IMR-90 (cell line): ENCODE measurements at regions not wholly inside any gene's neighbourhood (a gene's known extent, or its start where the extent isn't known, plus 50 kb on each side); places are given as distances from the start of the nearest gene placed in this dataset.

Experiments
- ATAC-seq: fragments of 200-7000 bp; cut with Tn5 transposase; 2 replicates; pipeline ENCODE4 v1.9.1; 2020; ENCODE audit warnings: low read depth, mild to moderate bottlenecking, moderate library complexity
- BruUV-seq: library from RNA; stranded (reverse); fragments of 400-500 nt; replicated peaks from 2 replicates; lab custom pipeline; 2021; lab: Mats Ljungman, UMichigan
- CTCF ChIA-PET: fragments of 300-600 bp; formaldehyde crosslinking; extraction: SDS; loops from one replicate; lab custom pipeline; 2021; ENCODE audit warnings: antibody characterized with exemption; lab: Yijun Ruan, JAX
- POLR2A ChIA-PET: fragments of 300-600 bp; sonication (Branson Sonifier 250); formaldehyde crosslinking; loops from one replicate; lab custom pipeline; 2022; ENCODE audit warnings: antibody characterized with exemption; ENCODE audit not compliant: unreplicated experiment; lab: Charles Lee
- DNase-seq: peaks from one replicate; pipeline ENCODE4 v3.0.0; 2013
- H2AFZ ChIP-seq: replicated peaks from 2 replicates; pipeline ENCODE3; 2013; ENCODE audit warnings: low read length, mild to moderate bottlenecking; ENCODE audit not compliant: poor library complexity
- H2AK5ac ChIP-seq: 2 replicates; pipeline ENCODE4 v1.6.1; 2013; ENCODE audit warnings: low read depth, low read length, inconsistent platforms
- H2AK9ac ChIP-seq: replicated peaks from 2 replicates; pipeline ENCODE3; 2013; ENCODE audit warnings: mild to moderate bottlenecking, low read depth, low read length, moderate library complexity; ENCODE audit not compliant: poor library complexity
- H2BK120ac ChIP-seq: 2 replicates; pipeline ENCODE4 v1.6.1; 2013; ENCODE audit warnings: low read depth, low read length, inconsistent platforms
- H2BK15ac ChIP-seq: 3 replicates; pipeline ENCODE4 v1.6.1; 2013; ENCODE audit warnings: low read depth, low read length, inconsistent platforms
- H2BK20ac ChIP-seq: 2 replicates; pipeline ENCODE4 v1.6.1; 2013; ENCODE audit warnings: low read depth, mild to moderate bottlenecking, inconsistent platforms, low read length, moderate library complexity
- H2BK5ac ChIP-seq: 2 replicates; pipeline ENCODE4 v1.6.1; 2013; ENCODE audit warnings: mild to moderate bottlenecking, low read depth, low read length, inconsistent platforms; ENCODE audit not compliant: poor library complexity, severe bottlenecking
- H3K14ac ChIP-seq: replicated peaks from 2 replicates; pipeline ENCODE4 v1.6.1; 2013; ENCODE audit warnings: low read depth, low read length, inconsistent platforms
- H3K18ac ChIP-seq: 2 replicates; pipeline ENCODE4 v1.6.1; 2013; ENCODE audit warnings: low read depth, low read length, control low read depth
- H3K23ac ChIP-seq: 2 replicates; pipeline ENCODE4 v1.6.1; 2013; ENCODE audit warnings: low read depth, low read length, inconsistent platforms
- H3K27ac ChIP-seq: 2 replicates; pipeline ENCODE4 v1.5.1; 2013; ENCODE audit warnings: mild to moderate bottlenecking, control low read depth, low read length; ENCODE audit not compliant: insufficient read depth
- H3K27me3 ChIP-seq: 2 replicates; pipeline ENCODE4 v1.6.1; 2013; ENCODE audit warnings: low read length; ENCODE audit not compliant: control insufficient read depth, insufficient read depth
- H3K36me3 ChIP-seq: 2 replicates; pipeline ENCODE4 v1.6.1; 2013; ENCODE audit warnings: low read length, mixed read lengths; ENCODE audit not compliant: control insufficient read depth, insufficient read depth
- H3K4ac ChIP-seq: 2 replicates; pipeline ENCODE4 v1.6.1; 2013; ENCODE audit warnings: low read depth, low read length, inconsistent platforms
- H3K4me1 ChIP-seq: 2 replicates; pipeline ENCODE4 v1.6.1; 2013; ENCODE audit warnings: low read length, mixed read lengths; ENCODE audit not compliant: control insufficient read depth, insufficient read depth
- H3K4me2 ChIP-seq: 2 replicates; pipeline ENCODE4 v1.6.1; 2013; ENCODE audit warnings: low read depth, mild to moderate bottlenecking, control low read depth, low read length, moderate library complexity
- H3K4me3 ChIP-seq: 2 replicates; pipeline ENCODE4 v1.5.1; 2013; ENCODE audit warnings: low read depth, mild to moderate bottlenecking, control low read depth, low read length, moderate library complexity; ENCODE audit not compliant: insufficient read depth
- H3K56ac ChIP-seq: 2 replicates; pipeline ENCODE4 v1.6.1; 2013; ENCODE audit warnings: low read length, inconsistent platforms; ENCODE audit not compliant: insufficient read depth; ENCODE audit errors: extremely low read depth
- H3K79me1 ChIP-seq, 2 experiments: 2 replicates each; pipeline ENCODE4 v1.6.1; 2013; ENCODE audit warnings: low read length in 2 of 2, inconsistent platforms in 1 of 2, low read depth in 1 of 2
- H3K9ac ChIP-seq: 2 replicates; pipeline ENCODE4 v1.6.1; 2013; ENCODE audit warnings: low read depth, low read length, control low read depth
- H3K9me1 ChIP-seq: 2 replicates; pipeline ENCODE4 v1.6.1; 2013; ENCODE audit warnings: low read length, inconsistent platforms; ENCODE audit not compliant: insufficient read depth
- H3K9me3 ChIP-seq: 2 replicates; pipeline ENCODE4 v1.6.1; 2013; ENCODE audit warnings: low read length; ENCODE audit not compliant: control insufficient read depth, insufficient read depth
- H4K20me1 ChIP-seq: 2 replicates; pipeline ENCODE4 v1.6.1; 2013; ENCODE audit warnings: low read length, inconsistent platforms; ENCODE audit not compliant: insufficient read depth
- H4K5ac ChIP-seq: 2 replicates; pipeline ENCODE4 v1.6.1; 2013; ENCODE audit warnings: mild to moderate bottlenecking, low read depth, low read length, control low read depth
- H4K8ac ChIP-seq, 2 experiments: 2 replicates each; pipeline ENCODE4 v1.6.1; 2013; ENCODE audit warnings: low read depth in 2 of 2, low read length in 2 of 2, control low read depth in 1 of 2, inconsistent platforms in 1 of 2
- H4K91ac ChIP-seq: 2 replicates; pipeline ENCODE4 v1.6.1; 2013; ENCODE audit warnings: low read depth, low read length, inconsistent platforms; ENCODE audit not compliant: insufficient read depth
- BHLHE40 ChIP-seq: fragments of 150-350 bp; IDR thresholded peaks from 2 replicates; pipeline ENCODE4 v1.6.1; 2016; ENCODE audit warnings: mild to moderate bottlenecking, low read depth, low read length
- CEBPB ChIP-seq: IDR thresholded peaks from 2 replicates; pipeline ENCODE4 v1.6.1; 2012; ENCODE audit warnings: low read depth, low read length, improper control_type of control experiment
- CHD1 ChIP-seq: IDR thresholded peaks from 2 replicates; pipeline ENCODE4 v1.6.1; 2012; ENCODE audit warnings: low read depth, low read length, improper control_type of control experiment
- CTCF ChIP-seq: conservative IDR thresholded peaks from 2 replicates; pipeline ENCODE4 v1.5.1; 2012; ENCODE audit warnings: mild to moderate bottlenecking, low read depth, low read length, improper control_type of control experiment
- FOS ChIP-seq: fragments of 150-350 bp; IDR thresholded peaks from 2 replicates; pipeline ENCODE4 v1.6.1; 2016; ENCODE audit warnings: low read depth, low read length
- MAFK ChIP-seq: IDR thresholded peaks from 2 replicates; pipeline ENCODE4 v1.6.1; 2012; ENCODE audit warnings: low read depth, low read length, improper control_type of control experiment
- MAZ ChIP-seq: IDR thresholded peaks from 2 replicates; pipeline ENCODE4 v1.6.1; 2012; ENCODE audit warnings: low read depth, mild to moderate bottlenecking, low read length, improper control_type of control experiment, moderate library complexity, borderline replicate concordance
- MXI1 ChIP-seq: IDR thresholded peaks from 2 replicates; pipeline ENCODE4 v1.6.1; 2012; ENCODE audit warnings: low read depth, mild to moderate bottlenecking, low read length, moderate library complexity, borderline replicate concordance
- NFE2L2 ChIP-seq: fragments of 150-350 bp; IDR thresholded peaks from 2 replicates; pipeline ENCODE4 v1.6.1; 2016; ENCODE audit warnings: low read depth, mild to moderate bottlenecking, low read length
- POLR2A ChIP-seq: IDR thresholded peaks from 2 replicates; pipeline ENCODE4 v1.6.1; 2012; ENCODE audit warnings: mild to moderate bottlenecking, low read depth, low read length
- RAD21 ChIP-seq: IDR thresholded peaks from 2 replicates; pipeline ENCODE4 v1.6.1; 2012; ENCODE audit warnings: low read length, improper control_type of control experiment
- RCOR1 ChIP-seq: IDR thresholded peaks from 2 replicates; pipeline ENCODE4 v1.6.1; 2012; ENCODE audit warnings: mild to moderate bottlenecking, low read length, improper control_type of control experiment; ENCODE audit not compliant: insufficient replicate concordance
- RFX5 ChIP-seq: IDR thresholded peaks from 2 replicates; pipeline ENCODE4 v1.8.0; 2012; ENCODE audit warnings: low read depth, mild to moderate bottlenecking, low read length, moderate library complexity
- SMC3 ChIP-seq: fragments of 150-350 bp; IDR thresholded peaks from 2 replicates; pipeline ENCODE4 v1.6.1; 2016; ENCODE audit warnings: low read depth, mild to moderate bottlenecking, antibody characterized with exemption, low read length, moderate library complexity
- USF2 ChIP-seq: fragments of 150-350 bp; IDR thresholded peaks from 2 replicates; pipeline ENCODE4 v1.6.1; 2017; ENCODE audit warnings: mild to moderate bottlenecking, antibody characterized with exemption, low read length, low read depth
- WGBS, 2 experiments: methylation state at CpG; one replicate each; pipeline versions ENCODE4 v1.1.5 to v1.1.7; 2013; ENCODE audit warnings: missing lambda C conversion rate in 2 of 2; ENCODE audit not compliant: insufficient read length in 1 of 2; ENCODE audit errors: extremely low coverage in 2 of 2; 5-methylcytosine and 5-hydroxymethylcytosine counted together
- dilution Hi-C: fragments of 300-500 bp; cut with HindIII; formaldehyde crosslinking; loops from one replicate; pipeline ENCODE4 v1.14.3; 2018; ENCODE audit warnings: low sequenced_read_pairs; ENCODE audit not compliant: unreplicated experiment
- in situ Hi-C: fragments of 300-500 bp; cut with MboI; formaldehyde crosslinking; loops from 3 replicates; pipeline ENCODE4 v1.14.3; 2019; ENCODE audit warnings: low sequenced_read_pairs, inconsistent platforms, mixed read lengths
- intact Hi-C: fragments of 100-400 bp; cut with micrococcal nuclease; formaldehyde crosslinking; loops from 2 replicates; pipeline ENCODE4 v1.10.0; 2022
- TF ChIP-seq, protein P1 (sequence below): fragments of 150-350 bp; IDR thresholded peaks from 2 replicates; pipeline ENCODE4 v1.6.1; 2016; ENCODE audit warnings: low read depth, mild to moderate bottlenecking, low read length, moderate library complexity, borderline replicate concordance

- Histone ChIP-seq H3K4me2 (no peak overlapping the region), H3K14ac (no peak overlapping the region), H3K4ac (no peak overlapping the region), H2BK20ac (no peak overlapping the region), H3K79me1 (no peaks in the 10 kb centered on the region), H3K4me1 (no peaks in the 10 kb centered on the region), H4K8ac (no peak overlapping the region), H4K20me1 (no peaks in the 10 kb centered on the region), H3K36me3 (no peaks in the 10 kb centered on the region), H3K23ac (no peak overlapping the region), H2AK9ac (no peak overlapping the region), H3K27ac (no peak overlapping the region), H2BK5ac (no peak overlapping the region), H3K9me1 (no peaks in the 10 kb centered on the region), H3K9me3 (no peaks in the 10 kb centered on the region), H4K5ac (no peak overlapping the region), H4K91ac (no peak overlapping the region), H3K4me3 (no peak overlapping the region), H2AFZ (no peak overlapping the region), H2BK15ac (no peak overlapping the region), H2AK5ac (no peak overlapping the region), H2BK120ac (no peak overlapping the region), H3K18ac (no peak overlapping the region), H3K27me3 (no peaks in the 10 kb centered on the region), H3K56ac (no peak overlapping the region), H3K9ac (no peak overlapping the region)
- intact Hi-C loops, result no loop called here
- ATAC-seq (no peak), DNase-seq (no peak)
- ChIA-PET CTCF (no interaction called here), POLR2A (no interaction called here)
- dilution Hi-C loops, result no loop called here
- TF ChIP-seq RAD21 (no peak), CHD1 (no peak), BHLHE40 (no peak), USF2 (no peak), MAFK (no peak), MXI1 (no peak), POLR2A (no peak), RCOR1 (no peak), CEBPB (no peak), NFE2L2 (no peak), SMC3 (no peak), CTCF (no peak), MAZ (no peak), FOS (no peak), RFX5 (no peak)
- TF ChIP-seq, protein P1, sequence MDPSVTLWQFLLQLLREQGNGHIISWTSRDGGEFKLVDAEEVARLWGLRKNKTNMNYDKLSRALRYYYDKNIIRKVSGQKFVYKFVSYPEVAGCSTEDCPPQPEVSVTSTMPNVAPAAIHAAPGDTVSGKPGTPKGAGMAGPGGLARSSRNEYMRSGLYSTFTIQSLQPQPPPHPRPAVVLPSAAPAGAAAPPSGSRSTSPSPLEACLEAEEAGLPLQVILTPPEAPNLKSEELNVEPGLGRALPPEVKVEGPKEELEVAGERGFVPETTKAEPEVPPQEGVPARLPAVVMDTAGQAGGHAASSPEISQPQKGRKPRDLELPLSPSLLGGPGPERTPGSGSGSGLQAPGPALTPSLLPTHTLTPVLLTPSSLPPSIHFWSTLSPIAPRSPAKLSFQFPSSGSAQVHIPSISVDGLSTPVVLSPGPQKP, result no peak
- no TSS peak for BruUV-seq
- 0% methylated on average over 1 of the region's 3 CpGs; no CpG with 5 or more reads in 1 of the 2 experiments for WGBS, 2 experiments
- in situ Hi-C loops, result no loop called here
Observed at GRCh38 chr6:48212501-48212900, 101.5 kb upstream of the PTCHD4 start.
